ENCODE measurements at regions not wholly inside any gene's neighbourhood (a gene's known extent, or its start where the extent isn't known, plus 50 kb on each side); places are given as distances from the start of the nearest gene placed in this dataset.

DNA sequence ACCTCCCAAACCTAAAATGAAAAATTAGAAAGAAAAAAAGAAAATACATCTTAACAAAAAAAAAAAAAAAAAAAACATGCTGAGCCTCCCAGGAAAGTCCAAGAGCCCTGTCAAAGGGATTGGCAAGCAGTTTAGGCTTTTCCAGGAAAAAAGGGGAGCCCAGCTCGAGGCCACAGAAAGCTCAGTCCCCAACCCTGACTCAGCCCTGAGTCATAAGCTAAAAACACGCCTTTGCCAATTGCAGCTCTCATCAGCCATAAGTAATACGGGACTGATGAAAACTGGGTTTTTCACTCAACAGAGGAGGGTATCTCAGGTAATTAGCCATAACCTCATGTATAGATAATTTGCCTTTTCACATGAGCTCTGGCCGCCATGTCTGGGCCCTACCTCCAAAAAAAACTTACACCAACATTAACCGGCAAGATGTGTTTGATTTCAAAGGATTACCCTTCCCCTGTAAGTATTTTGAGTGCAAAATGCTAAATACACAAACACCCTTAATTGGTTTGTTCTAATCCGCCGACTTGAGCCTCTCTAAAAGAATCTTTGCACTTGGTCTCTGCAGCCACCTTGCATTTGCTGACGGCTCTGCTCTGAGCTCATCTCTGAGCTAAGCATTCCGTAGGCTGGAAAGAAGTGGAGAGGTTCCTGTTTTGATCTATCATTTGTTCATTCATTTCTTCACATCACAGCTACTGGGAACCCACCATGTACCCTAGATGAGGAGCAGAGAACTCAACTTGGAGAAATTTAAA lies 319.2 kb downstream of the BCL11B start:
- no peak for TF ChIP-seq CTCF (IDR thresholded peaks at IDR 0.05; ENCODE audit: unreplicated experiment)

DNA sequence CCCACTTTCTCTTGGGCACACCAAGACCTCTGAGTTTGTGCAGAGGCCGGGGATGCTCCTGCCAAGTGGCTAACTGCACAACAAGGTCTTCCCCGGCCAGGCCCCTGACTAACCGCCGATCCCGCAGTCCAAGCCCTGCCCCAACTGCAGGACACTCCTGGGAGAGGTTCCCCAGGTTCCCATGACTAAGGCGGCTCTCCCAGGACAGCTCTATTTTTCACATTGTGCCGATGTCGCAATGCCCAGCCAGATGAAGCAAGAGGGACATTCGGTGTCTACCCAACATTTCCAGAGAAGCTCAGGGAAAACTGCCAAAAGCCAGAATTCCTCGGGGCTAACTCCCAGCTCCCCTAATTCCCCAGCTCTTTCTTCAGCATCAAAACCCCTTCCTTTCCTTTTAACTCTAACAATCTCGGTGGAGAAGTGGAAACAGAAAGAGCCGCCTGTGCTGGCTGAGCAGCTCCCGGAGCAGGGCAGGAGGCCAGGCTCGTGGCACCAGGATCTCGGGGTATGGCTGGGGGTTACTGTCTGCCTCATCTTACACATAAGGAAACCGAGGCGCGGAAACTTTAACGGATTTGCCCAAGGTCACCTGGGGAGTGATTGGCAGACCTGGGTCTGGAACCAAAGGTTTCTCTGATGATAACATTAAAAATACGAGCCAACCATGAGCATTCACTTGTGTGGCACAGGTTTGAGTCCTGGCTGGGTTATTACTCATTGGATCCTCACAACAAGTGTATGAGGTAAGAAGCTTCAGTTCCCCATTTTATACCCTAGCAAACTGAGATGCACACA lies 318.2 kb downstream of the BCL11B start:
- Mint-ChIP-seq H3K27me3 (ENCODE audit: unreplicated experiment) (peaks cover 2% of the 10 kb centered on the region), H3K4me3 (ENCODE audit: unreplicated experiment) (no peak overlapping the region), H3K27ac (ENCODE audit: unreplicated experiment) (no peak overlapping the region), H3K36me3 (ENCODE audit: low read depth, unreplicated experiment) (no peaks in the 10 kb centered on the region), H3K4me1 (ENCODE audit: unreplicated experiment) (peaks cover 7% of the 10 kb centered on the region), H3K9me3 (ENCODE audit: unreplicated experiment) (no peaks in the 10 kb centered on the region)
- DNase-seq (ENCODE audit: low spot score), result no peak
- no peak for TF ChIP-seq CTCF (IDR thresholded peaks at IDR 0.05; ENCODE audit: unreplicated experiment)

More for the DNA sequence above, 319.2 kb downstream of the BCL11B start:
- Mint-ChIP-seq H3K27me3 (ENCODE audit: unreplicated experiment) (peaks cover 2% of the 10 kb centered on the region), H3K9me3 (ENCODE audit: unreplicated experiment) (no peaks in the 10 kb centered on the region), H3K36me3 (ENCODE audit: low read depth, unreplicated experiment) (no peaks in the 10 kb centered on the region), H3K4me1 (ENCODE audit: unreplicated experiment) (peaks cover 8% of the 10 kb centered on the region), H3K4me3 (ENCODE audit: unreplicated experiment) (no peak overlapping the region), H3K27ac (ENCODE audit: unreplicated experiment) (no peak overlapping the region)
- DNase-seq (ENCODE audit: low spot score), result no peak

DNA sequence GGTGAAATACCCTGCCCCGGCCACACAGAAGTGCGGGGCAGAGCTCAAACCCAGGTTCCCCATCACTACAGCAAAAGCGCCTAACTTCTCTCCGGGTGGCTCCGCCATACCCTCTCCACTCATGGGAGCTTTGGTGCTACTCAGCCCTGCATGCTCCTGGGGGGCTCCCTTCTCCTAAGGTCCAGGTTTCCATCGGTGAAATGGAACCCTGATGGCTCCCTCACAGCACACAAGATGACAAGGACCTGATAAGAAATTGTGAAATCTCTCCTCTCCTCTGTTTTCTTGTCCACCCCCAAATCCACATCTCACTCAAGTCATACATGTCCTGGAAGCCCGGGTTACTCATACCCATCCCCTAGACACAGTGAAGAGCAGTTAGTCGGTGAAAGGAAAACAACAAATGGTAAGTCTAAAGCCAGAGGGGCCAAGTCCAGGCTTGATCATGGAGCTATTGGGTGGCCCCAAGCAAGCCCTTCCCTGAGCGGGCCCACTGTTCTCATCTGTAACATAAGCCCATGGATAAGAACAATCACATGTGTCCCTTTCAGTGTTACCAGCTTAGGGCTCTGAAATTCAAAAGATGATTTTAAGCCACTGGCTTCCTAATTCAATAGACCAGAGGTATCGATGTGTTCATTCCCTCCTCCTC lies 317.5 kb downstream of the BCL11B start:
- DNase-seq (ENCODE audit: low spot score), result no peak

GRCh38 chr14:98955036-98955740 lies 316.8 kb downstream of the BCL11B start:
- no peaks in the 10 kb centered on the region for H3K36me3 Mint-ChIP-seq (ENCODE audit: low read depth, unreplicated experiment)
- no peaks in the 10 kb centered on the region for H3K4me1 Mint-ChIP-seq (ENCODE audit: unreplicated experiment)
- H3K27ac Mint-ChIP-seq (ENCODE audit: unreplicated experiment), result no peak overlapping the region
- DNase-seq (ENCODE audit: low spot score), result no peak
- H3K9me3 Mint-ChIP-seq (ENCODE audit: unreplicated experiment), result no peaks in the 10 kb centered on the region
- no peak overlapping the region for H3K4me3 Mint-ChIP-seq (ENCODE audit: unreplicated experiment)
- H3K27me3 Mint-ChIP-seq (ENCODE audit: unreplicated experiment), result peaks cover 2% of the 10 kb centered on the region
- no peak for TF ChIP-seq CTCF (IDR thresholded peaks at IDR 0.05; ENCODE audit: unreplicated experiment)

More for the DNA sequence above, 317.5 kb downstream of the BCL11B start:
- no peaks in the 10 kb centered on the region for H3K9me3 Mint-ChIP-seq (ENCODE audit: unreplicated experiment)
- no peak for TF ChIP-seq CTCF (IDR thresholded peaks at IDR 0.05; ENCODE audit: unreplicated experiment)
- peaks cover 2% of the 10 kb centered on the region for H3K27me3 Mint-ChIP-seq (ENCODE audit: unreplicated experiment)
- no peak overlapping the region for H3K4me3 Mint-ChIP-seq (ENCODE audit: unreplicated experiment)
- no peak overlapping the region for H3K27ac Mint-ChIP-seq (ENCODE audit: unreplicated experiment)
- H3K36me3 Mint-ChIP-seq (ENCODE audit: low read depth, unreplicated experiment), result no peaks in the 10 kb centered on the region
- H3K4me1 Mint-ChIP-seq (ENCODE audit: unreplicated experiment), result peaks cover 2% of the 10 kb centered on the region
